Lung (tissue), 11 donors: ENCODE measurements at regions not wholly inside any gene's neighbourhood (a gene's known extent, or its start where the extent isn't known, plus 50 kb on each side); places are given as distances from the start of the nearest gene placed in this dataset.

Experiments used
- ATAC-seq: fragments of 200-7000 bp; cut with Tn5 transposase; one replicate; pipeline ENCODE4 v1.9.1; 2020; ENCODE audit warnings: moderate number of reproducible peaks; ENCODE audit not compliant: insufficient read depth, low FRiP score
- DNase-seq, 3 donors: peaks; one replicate each; pipeline ENCODE4 v3.0.0-alpha.2; 2013 to 2017
- H3K27ac ChIP-seq, 2 donors: one replicate each; pipeline ENCODE4 v1.5.1; 2013; ENCODE audit warnings: mild to moderate bottlenecking in 2 of 2, moderate library complexity in 2 of 2, control low read depth in 1 of 2, inconsistent platforms in 1 of 2, low read depth in 1 of 2, low read length in 1 of 2
- H3K27me3 ChIP-seq, 3 donors: one replicate each; pipeline ENCODE4 v1.5.1; 2013; ENCODE audit warnings: low read length in 2 of 3; ENCODE audit not compliant: control insufficient read depth in 3 of 3, insufficient read depth in 3 of 3
- H3K36me3 ChIP-seq, 4 donors: one replicate each; pipeline ENCODE4 v1.5.1; 2013; ENCODE audit warnings: low read length in 4 of 4, mild to moderate bottlenecking in 1 of 4, moderate library complexity in 1 of 4; ENCODE audit not compliant: control insufficient read depth in 4 of 4, insufficient read depth in 4 of 4
- H3K4me1 ChIP-seq, 5 donors: one replicate each; pipeline ENCODE4 v1.5.1; 2013; ENCODE audit warnings: low read length in 5 of 5, mild to moderate bottlenecking in 2 of 5, moderate library complexity in 1 of 5; ENCODE audit not compliant: control insufficient read depth in 5 of 5, insufficient read depth in 5 of 5
- H3K4me3 ChIP-seq: one replicate; pipeline ENCODE4 v1.5.1; 2013; ENCODE audit warnings: mild to moderate bottlenecking, control low read depth, moderate library complexity
- H3K9ac ChIP-seq, 2 donors: one replicate each; pipeline ENCODE4 v1.5.1; 2013; ENCODE audit warnings: low read length in 2 of 2, control low read depth in 1 of 2; ENCODE audit not compliant: insufficient read depth in 1 of 2
- H3K9me3 ChIP-seq, 4 donors: one replicate each; pipeline ENCODE4 v1.5.1; 2013; ENCODE audit warnings: low read length in 3 of 4, mild to moderate bottlenecking in 1 of 4, moderate library complexity in 1 of 4; ENCODE audit not compliant: control insufficient read depth in 4 of 4, insufficient read depth in 3 of 4
- CTCF ChIP-seq: IDR thresholded peaks from 2 replicates; pipeline ENCODE4 v1.5.1; 2012; ENCODE audit warnings: mild to moderate bottlenecking; ENCODE audit errors: control extremely low read depth, extremely low read depth
- WGBS, 2 donors: extraction: QIAGEN DNeasy Blood & Tissue Kit; methylation state at CpG; one replicate each; pipeline ENCODE4 v1.1.7; 2013; 5-methylcytosine and 5-hydroxymethylcytosine counted together
- donor health status: control.
- donor health status: control.
- donor health status: Bipolar disorder and iron deficiency.
- donor health status: healthy.
- donor health status: DM: yes; HTN: yes; CAD: no.

GRCh38 chrX:67922966-67923365 is 379.1 kb downstream of the AR start:
- WGBS, 2 donors = 47 to 50% methylated on average over 2 of the region's 2 CpGs
- Histone ChIP-seq H3K9me3 (peaks cover 0 to 6% (median 0%) of the 10 kb centered on the region in 4 donors), H3K4me1 (peaks cover 0 to 2% (median 0%) of the 10 kb centered on the region in 5 donors), H3K27ac (no peak overlapping the region), H3K27me3 (no peaks in the 10 kb centered on the region), H3K9ac (no peak overlapping the region), H3K4me3 (no peak overlapping the region), H3K36me3 (no peaks in the 10 kb centered on the region)
- no peak for ATAC-seq
- no peak for TF ChIP-seq CTCF
- DNase-seq = no peak

GRCh38 chrX:67939270-67939669 is 395.4 kb downstream of the AR start:
- Histone ChIP-seq H3K27ac (no peak overlapping the region), H3K4me1 (no peaks in the 10 kb centered on the region), H3K9ac (no peak overlapping the region), H3K27me3 (no peaks in the 10 kb centered on the region), H3K4me3 (no peak overlapping the region), H3K36me3 (no peaks in the 10 kb centered on the region), H3K9me3 (no peaks in the 10 kb centered on the region)
- TF ChIP-seq CTCF = no peak
- ATAC-seq (no peak), DNase-seq (no peak)

GRCh38 chrX:67949270-67949669 is 405.4 kb downstream of the AR start:
- no peaks in the 10 kb centered on the region for H3K4me1 ChIP-seq
- 47 to 87% methylated on average over 4 of the region's 4 CpGs for WGBS, 2 donors
- no peak overlapping the region for H3K27ac ChIP-seq
- H3K4me3 ChIP-seq = no peak overlapping the region
- H3K36me3 ChIP-seq = no peaks in the 10 kb centered on the region
- H3K9ac ChIP-seq = no peak overlapping the region
- ATAC-seq = no peak
- no peak for TF ChIP-seq CTCF
- H3K27me3 ChIP-seq = no peaks in the 10 kb centered on the region
- peak in 1 of 3 donors; percentile 21 for DNase-seq
- H3K9me3 ChIP-seq = peaks cover 0 to 2% (median 0%) of the 10 kb centered on the region in 4 donors

- DNase-seq = peak in 1 of 3 donors; percentile 1
- TF ChIP-seq CTCF = no peak
- peaks cover 0 to 2% (median 0%) of the 10 kb centered on the region in 4 donors for H3K9me3 ChIP-seq
- no peak overlapping the region for H3K27ac ChIP-seq
- H3K27me3 ChIP-seq = peaks cover 0 to 2% (median 0%) of the 10 kb centered on the region in 3 donors
- H3K36me3 ChIP-seq = no peaks in the 10 kb centered on the region
- 56 to 71% methylated on average over 2 of the region's 2 CpGs for WGBS, 2 donors
- no peak for ATAC-seq
- H3K4me1 ChIP-seq = no peaks in the 10 kb centered on the region
- H3K9ac ChIP-seq = no peak overlapping the region
- H3K4me3 ChIP-seq = no peak overlapping the region
Observed at GRCh38 chrX:67953658-67954057, 409.8 kb downstream of the AR start.
